ENCODE measurements at regions not wholly inside any gene's neighbourhood (a gene's known extent, or its start where the extent isn't known, plus 50 kb on each side); places are given as distances from the start of the nearest gene placed in this dataset.

DNA sequence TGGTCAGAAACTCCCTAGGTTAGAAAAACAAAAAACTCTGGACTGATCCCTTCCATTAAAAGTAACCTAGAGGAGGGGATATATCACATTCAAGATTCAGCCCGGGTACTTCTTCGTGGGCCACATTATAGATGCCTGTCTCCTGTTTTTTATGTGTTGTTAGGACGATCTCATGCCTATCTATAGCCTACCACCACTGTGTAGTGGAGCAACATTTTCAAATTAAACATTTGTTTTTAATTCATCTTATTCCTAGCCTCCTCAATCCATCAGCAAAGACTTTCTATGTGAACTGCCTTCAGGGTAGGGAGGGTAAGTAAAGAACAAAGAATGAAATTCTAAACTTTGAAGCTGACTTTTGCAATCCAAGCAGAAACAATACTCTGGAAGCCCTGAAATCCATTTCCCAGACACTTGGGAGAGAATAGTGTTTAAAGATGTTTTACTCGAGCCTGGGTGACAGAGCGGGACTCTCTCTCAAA is 379.4 kb downstream of the ANXA1 start:
- in situ Hi-C loops (cut with MboI; ENCODE audit: low pct_unique_long_range_greater_than_20kb, low sequenced_read_pairs, unreplicated experiment), result no loop called here
- no peak for TF ChIP-seq CTCF (IDR thresholded peaks at IDR 0.05; ENCODE audit: extremely low read depth, insufficient read depth, missing control alignments)
- DNase-seq (ENCODE audit: low spot score), result no peak

- no peak for TF ChIP-seq CTCF (IDR thresholded peaks at IDR 0.05; ENCODE audit: extremely low read depth, insufficient read depth, missing control alignments)
- peak; percentile 4 for DNase-seq (ENCODE audit: low spot score)
- in situ Hi-C loops (cut with MboI; ENCODE audit: low pct_unique_long_range_greater_than_20kb, low sequenced_read_pairs, unreplicated experiment), result no loop called here
Observed at GRCh38 chr9:73531658-73532057, 380.0 kb downstream of the ANXA1 start.

DNA sequence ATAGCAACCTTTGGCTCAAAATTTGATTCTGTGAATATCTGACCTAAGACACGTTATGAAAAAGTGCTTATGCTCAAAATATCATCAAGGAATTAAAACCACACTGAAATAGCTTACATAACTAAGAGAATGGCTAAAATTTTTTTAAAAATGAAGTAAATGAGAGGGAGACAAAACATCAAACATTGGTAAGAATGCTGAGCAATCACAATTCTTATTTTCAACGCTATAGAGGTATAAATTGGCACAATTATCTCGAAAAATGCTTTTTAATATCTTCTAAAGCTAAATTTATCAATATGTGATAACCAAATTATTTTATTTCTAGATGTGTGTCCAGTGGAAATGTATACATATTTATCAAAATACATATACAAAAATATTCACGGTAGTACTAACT is 381.3 kb downstream of the ANXA1 start:
- in situ Hi-C loops (cut with MboI; ENCODE audit: low pct_unique_long_range_greater_than_20kb, low sequenced_read_pairs, unreplicated experiment), result no loop called here
- DNase-seq (ENCODE audit: low spot score), result no peak
- TF ChIP-seq CTCF (IDR thresholded peaks at IDR 0.05; ENCODE audit: extremely low read depth, insufficient read depth, missing control alignments), result no peak

- DNase-seq (ENCODE audit: low spot score), result no peak
- no peak for TF ChIP-seq CTCF (IDR thresholded peaks at IDR 0.05; ENCODE audit: extremely low read depth, insufficient read depth, missing control alignments)
- in situ Hi-C loops (cut with MboI; ENCODE audit: low pct_unique_long_range_greater_than_20kb, low sequenced_read_pairs, unreplicated experiment), result no loop called here
Observed at GRCh38 chr9:73536403-73536802, 384.7 kb downstream of the ANXA1 start.

- no peak for TF ChIP-seq CTCF (IDR thresholded peaks at IDR 0.05; ENCODE audit: extremely low read depth, insufficient read depth, missing control alignments)
- DNase-seq (ENCODE audit: low spot score), result no peak
- in situ Hi-C loops (cut with MboI; ENCODE audit: low pct_unique_long_range_greater_than_20kb, low sequenced_read_pairs, unreplicated experiment), result no loop called here
Observed at GRCh38 chr9:73537561-73537960, 385.9 kb downstream of the ANXA1 start.

- TF ChIP-seq CTCF (IDR thresholded peaks at IDR 0.05; ENCODE audit: extremely low read depth, insufficient read depth, missing control alignments), result no peak
- in situ Hi-C loops (cut with MboI; ENCODE audit: low pct_unique_long_range_greater_than_20kb, low sequenced_read_pairs, unreplicated experiment), result no loop called here
- no peak for DNase-seq (ENCODE audit: low spot score)
Observed at GRCh38 chr9:73539881-73540390, 388.3 kb downstream of the ANXA1 start.

DNA sequence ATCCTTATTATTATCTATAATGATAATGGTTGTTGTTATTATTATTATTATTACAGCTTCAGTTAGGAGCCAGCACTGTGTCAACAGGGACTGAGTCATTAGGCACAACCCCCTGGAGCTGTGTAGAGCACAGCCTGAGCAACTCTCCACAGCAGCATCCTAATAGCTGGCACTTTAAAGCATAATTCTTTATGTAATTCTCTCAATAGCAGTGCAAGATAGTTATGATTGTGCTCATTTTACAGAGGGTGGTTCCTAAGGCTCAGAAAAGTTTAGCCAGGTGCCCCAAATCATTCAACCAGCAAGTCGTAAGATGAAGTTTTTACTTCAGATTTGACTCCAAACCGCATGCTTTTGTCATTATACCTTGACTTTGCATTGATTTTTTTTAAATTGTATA is 390.3 kb downstream of the ANXA1 start:
- DNase-seq (ENCODE audit: low spot score), result no peak
- TF ChIP-seq CTCF (IDR thresholded peaks at IDR 0.05; ENCODE audit: extremely low read depth, insufficient read depth, missing control alignments), result no peak
- in situ Hi-C loops (cut with MboI; ENCODE audit: low pct_unique_long_range_greater_than_20kb, low sequenced_read_pairs, unreplicated experiment), result no loop called here
